ENCODE measurements at regions not wholly inside any gene's neighbourhood (a gene's known extent, or its start where the extent isn't known, plus 50 kb on each side); places are given as distances from the start of the nearest gene placed in this dataset.

- TF ChIP-seq, protein P1, sequence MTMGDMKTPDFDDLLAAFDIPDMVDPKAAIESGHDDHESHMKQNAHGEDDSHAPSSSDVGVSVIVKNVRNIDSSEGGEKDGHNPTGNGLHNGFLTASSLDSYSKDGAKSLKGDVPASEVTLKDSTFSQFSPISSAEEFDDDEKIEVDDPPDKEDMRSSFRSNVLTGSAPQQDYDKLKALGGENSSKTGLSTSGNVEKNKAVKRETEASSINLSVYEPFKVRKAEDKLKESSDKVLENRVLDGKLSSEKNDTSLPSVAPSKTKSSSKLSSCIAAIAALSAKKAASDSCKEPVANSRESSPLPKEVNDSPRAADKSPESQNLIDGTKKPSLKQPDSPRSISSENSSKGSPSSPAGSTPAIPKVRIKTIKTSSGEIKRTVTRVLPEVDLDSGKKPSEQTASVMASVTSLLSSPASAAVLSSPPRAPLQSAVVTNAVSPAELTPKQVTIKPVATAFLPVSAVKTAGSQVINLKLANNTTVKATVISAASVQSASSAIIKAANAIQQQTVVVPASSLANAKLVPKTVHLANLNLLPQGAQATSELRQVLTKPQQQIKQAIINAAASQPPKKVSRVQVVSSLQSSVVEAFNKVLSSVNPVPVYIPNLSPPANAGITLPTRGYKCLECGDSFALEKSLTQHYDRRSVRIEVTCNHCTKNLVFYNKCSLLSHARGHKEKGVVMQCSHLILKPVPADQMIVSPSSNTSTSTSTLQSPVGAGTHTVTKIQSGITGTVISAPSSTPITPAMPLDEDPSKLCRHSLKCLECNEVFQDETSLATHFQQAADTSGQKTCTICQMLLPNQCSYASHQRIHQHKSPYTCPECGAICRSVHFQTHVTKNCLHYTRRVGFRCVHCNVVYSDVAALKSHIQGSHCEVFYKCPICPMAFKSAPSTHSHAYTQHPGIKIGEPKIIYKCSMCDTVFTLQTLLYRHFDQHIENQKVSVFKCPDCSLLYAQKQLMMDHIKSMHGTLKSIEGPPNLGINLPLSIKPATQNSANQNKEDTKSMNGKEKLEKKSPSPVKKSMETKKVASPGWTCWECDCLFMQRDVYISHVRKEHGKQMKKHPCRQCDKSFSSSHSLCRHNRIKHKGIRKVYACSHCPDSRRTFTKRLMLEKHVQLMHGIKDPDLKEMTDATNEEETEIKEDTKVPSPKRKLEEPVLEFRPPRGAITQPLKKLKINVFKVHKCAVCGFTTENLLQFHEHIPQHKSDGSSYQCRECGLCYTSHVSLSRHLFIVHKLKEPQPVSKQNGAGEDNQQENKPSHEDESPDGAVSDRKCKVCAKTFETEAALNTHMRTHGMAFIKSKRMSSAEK (CRISPR knock-in tag; IDR thresholded peaks at IDR 0.05; ENCODE audit: borderline replicate concordance) = no peak
- TF ChIP-seq ZNF396 (CRISPR knock-in tag; IDR thresholded peaks at IDR 0.05; ENCODE audit: borderline replicate concordance) (no peak), CTCF (IDR thresholded peaks at IDR 0.05) (no peak), SMAD4 (CRISPR knock-in tag; IDR thresholded peaks at IDR 0.05) (no peak), E2F1 (CRISPR knock-in tag; IDR thresholded peaks at IDR 0.05) (no peak)
- TF ChIP-seq, protein P2, sequence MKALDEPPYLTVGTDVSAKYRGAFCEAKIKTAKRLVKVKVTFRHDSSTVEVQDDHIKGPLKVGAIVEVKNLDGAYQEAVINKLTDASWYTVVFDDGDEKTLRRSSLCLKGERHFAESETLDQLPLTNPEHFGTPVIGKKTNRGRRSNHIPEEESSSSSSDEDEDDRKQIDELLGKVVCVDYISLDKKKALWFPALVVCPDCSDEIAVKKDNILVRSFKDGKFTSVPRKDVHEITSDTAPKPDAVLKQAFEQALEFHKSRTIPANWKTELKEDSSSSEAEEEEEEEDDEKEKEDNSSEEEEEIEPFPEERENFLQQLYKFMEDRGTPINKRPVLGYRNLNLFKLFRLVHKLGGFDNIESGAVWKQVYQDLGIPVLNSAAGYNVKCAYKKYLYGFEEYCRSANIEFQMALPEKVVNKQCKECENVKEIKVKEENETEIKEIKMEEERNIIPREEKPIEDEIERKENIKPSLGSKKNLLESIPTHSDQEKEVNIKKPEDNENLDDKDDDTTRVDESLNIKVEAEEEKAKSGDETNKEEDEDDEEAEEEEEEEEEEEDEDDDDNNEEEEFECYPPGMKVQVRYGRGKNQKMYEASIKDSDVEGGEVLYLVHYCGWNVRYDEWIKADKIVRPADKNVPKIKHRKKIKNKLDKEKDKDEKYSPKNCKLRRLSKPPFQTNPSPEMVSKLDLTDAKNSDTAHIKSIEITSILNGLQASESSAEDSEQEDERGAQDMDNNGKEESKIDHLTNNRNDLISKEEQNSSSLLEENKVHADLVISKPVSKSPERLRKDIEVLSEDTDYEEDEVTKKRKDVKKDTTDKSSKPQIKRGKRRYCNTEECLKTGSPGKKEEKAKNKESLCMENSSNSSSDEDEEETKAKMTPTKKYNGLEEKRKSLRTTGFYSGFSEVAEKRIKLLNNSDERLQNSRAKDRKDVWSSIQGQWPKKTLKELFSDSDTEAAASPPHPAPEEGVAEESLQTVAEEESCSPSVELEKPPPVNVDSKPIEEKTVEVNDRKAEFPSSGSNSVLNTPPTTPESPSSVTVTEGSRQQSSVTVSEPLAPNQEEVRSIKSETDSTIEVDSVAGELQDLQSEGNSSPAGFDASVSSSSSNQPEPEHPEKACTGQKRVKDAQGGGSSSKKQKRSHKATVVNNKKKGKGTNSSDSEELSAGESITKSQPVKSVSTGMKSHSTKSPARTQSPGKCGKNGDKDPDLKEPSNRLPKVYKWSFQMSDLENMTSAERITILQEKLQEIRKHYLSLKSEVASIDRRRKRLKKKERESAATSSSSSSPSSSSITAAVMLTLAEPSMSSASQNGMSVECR (CRISPR knock-in tag; IDR thresholded peaks at IDR 0.05; ENCODE audit: borderline replicate concordance) = no peak
These were observed 249.3 kb upstream of the AVPR1A start (continued) for GRCh38 chr12:63400318-63400717.

- peaks cover 11% of the 10 kb centered on the region for H3K9me3 Mint-ChIP-seq
- ChIA-PET CTCF (no interaction called here), POLR2A (no interaction called here)
- H3K4me3 Mint-ChIP-seq = no peak overlapping the region
- no peaks in the 10 kb centered on the region for H3K4me1 Mint-ChIP-seq
- no peak overlapping the region for H3K27ac Mint-ChIP-seq
- H3K27me3 Mint-ChIP-seq (ENCODE audit: low read depth) = no peaks in the 10 kb centered on the region
- no peak for ATAC-seq
- peaks cover 6% of the 10 kb centered on the region; the same call in 1 of the 2 replicates for H3K36me3 Mint-ChIP-seq
- DNase-seq (ENCODE audit: low spot score) = no peak
- no peak for TF ChIP-seq KAT7 (CRISPR knock-in tag; IDR thresholded peaks at IDR 0.05; ENCODE audit: borderline replicate concordance)
- no peak for TF ChIP-seq CREB1 (CRISPR knock-in tag; IDR thresholded peaks at IDR 0.05)
- no peak for TF ChIP-seq E2F5 (CRISPR knock-in tag; IDR thresholded peaks at IDR 0.05)
- TF ChIP-seq, protein P3, sequence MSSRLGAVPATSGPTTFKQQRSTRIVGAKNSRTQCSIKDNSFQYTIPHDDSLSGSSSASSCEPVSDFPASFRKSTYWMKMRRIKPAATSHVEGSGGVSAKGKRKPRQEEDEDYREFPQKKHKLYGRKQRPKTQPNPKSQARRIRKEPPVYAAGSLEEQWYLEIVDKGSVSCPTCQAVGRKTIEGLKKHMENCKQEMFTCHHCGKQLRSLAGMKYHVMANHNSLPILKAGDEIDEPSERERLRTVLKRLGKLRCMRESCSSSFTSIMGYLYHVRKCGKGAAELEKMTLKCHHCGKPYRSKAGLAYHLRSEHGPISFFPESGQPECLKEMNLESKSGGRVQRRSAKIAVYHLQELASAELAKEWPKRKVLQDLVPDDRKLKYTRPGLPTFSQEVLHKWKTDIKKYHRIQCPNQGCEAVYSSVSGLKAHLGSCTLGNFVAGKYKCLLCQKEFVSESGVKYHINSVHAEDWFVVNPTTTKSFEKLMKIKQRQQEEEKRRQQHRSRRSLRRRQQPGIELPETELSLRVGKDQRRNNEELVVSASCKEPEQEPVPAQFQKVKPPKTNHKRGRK (CRISPR knock-in tag; IDR thresholded peaks at IDR 0.05; ENCODE audit: borderline replicate concordance) = no peak
- TF ChIP-seq, protein P4, sequence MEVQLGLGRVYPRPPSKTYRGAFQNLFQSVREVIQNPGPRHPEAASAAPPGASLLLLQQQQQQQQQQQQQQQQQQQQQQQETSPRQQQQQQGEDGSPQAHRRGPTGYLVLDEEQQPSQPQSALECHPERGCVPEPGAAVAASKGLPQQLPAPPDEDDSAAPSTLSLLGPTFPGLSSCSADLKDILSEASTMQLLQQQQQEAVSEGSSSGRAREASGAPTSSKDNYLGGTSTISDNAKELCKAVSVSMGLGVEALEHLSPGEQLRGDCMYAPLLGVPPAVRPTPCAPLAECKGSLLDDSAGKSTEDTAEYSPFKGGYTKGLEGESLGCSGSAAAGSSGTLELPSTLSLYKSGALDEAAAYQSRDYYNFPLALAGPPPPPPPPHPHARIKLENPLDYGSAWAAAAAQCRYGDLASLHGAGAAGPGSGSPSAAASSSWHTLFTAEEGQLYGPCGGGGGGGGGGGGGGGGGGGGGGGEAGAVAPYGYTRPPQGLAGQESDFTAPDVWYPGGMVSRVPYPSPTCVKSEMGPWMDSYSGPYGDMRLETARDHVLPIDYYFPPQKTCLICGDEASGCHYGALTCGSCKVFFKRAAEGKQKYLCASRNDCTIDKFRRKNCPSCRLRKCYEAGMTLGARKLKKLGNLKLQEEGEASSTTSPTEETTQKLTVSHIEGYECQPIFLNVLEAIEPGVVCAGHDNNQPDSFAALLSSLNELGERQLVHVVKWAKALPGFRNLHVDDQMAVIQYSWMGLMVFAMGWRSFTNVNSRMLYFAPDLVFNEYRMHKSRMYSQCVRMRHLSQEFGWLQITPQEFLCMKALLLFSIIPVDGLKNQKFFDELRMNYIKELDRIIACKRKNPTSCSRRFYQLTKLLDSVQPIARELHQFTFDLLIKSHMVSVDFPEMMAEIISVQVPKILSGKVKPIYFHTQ (CRISPR knock-in tag; IDR thresholded peaks at IDR 0.05) = no peak
- no peak for TF ChIP-seq TEAD4 (CRISPR knock-in tag; IDR thresholded peaks at IDR 0.05)
- TF ChIP-seq ZNF232 (CRISPR knock-in tag; IDR thresholded peaks at IDR 0.05) = no peak
- TF ChIP-seq USF2 (CRISPR knock-in tag; IDR thresholded peaks at IDR 0.05) = no peak
- TF ChIP-seq NFYB (CRISPR knock-in tag; conservative IDR thresholded peaks at IDR 0.05; ENCODE audit: low read depth) = no peak
- no peak for TF ChIP-seq ZNF138 (CRISPR knock-in tag; conservative IDR thresholded peaks at IDR 0.05)
These were observed 246.8 kb upstream of the AVPR1A start for GRCh38 chr12:63397807-63398206.

All from WTC11 (cell line).